Adrenal gland (tissue), 5 donors: ENCODE measurements at regions not wholly inside any gene's neighbourhood (a gene's known extent, or its start where the extent isn't known, plus 50 kb on each side); places are given as distances from the start of the nearest gene placed in this dataset.

Experiments
- CTCF ChIP-seq, 6 experiments: fragments of 450-650 bp in 4 of 6; fragments of 200-600 bp in 2 of 6; sonication (generic) in 1 of 6; IDR thresholded peaks; 1 replicate in 5 of 6; 2 replicates in 1 of 6; pipeline versions ENCODE4 v1.5.1 to v1.8.0; 2016 to 2021; ENCODE audit warnings: antibody characterized with exemption in 6 of 6, mild to moderate bottlenecking in 2 of 6, moderate library complexity in 1 of 6
- POLR2A ChIP-seq, 2 donors: fragments of 450-650 bp; IDR thresholded peaks; one replicate each; pipeline ENCODE4 v1.6.1; 2017; ENCODE audit warnings: antibody characterized with exemption in 2 of 2, mild to moderate bottlenecking in 2 of 2, moderate library complexity in 1 of 2
- donor health status: DM: no; HTN: no; CAD: no.

GRCh38 chr2:128644718-128645256, 326.1 kb upstream of the HS6ST1 start:
- TF ChIP-seq POLR2A (IDR thresholded peaks at IDR 0.05) (no peak), CTCF (IDR thresholded peaks at IDR 0.05) (no peak)
